Erythroblast (primary cell): ENCODE measurements at regions not wholly inside any gene's neighbourhood (a gene's known extent, or its start where the extent isn't known, plus 50 kb on each side); places are given as distances from the start of the nearest gene placed in this dataset.

ENCODE experiments used
- GATA1 ChIP-seq: IDR thresholded peaks from 2 replicates; pipeline ENCODE4 v1.6.1; 2011; ENCODE audit warnings: low read depth, mild to moderate bottlenecking, control low read depth, low read length, moderate library complexity
- POLR2A ChIP-seq: IDR thresholded peaks from 2 replicates; pipeline ENCODE4 v1.6.1; 2011; ENCODE audit warnings: mild to moderate bottlenecking, low read length

DNA sequence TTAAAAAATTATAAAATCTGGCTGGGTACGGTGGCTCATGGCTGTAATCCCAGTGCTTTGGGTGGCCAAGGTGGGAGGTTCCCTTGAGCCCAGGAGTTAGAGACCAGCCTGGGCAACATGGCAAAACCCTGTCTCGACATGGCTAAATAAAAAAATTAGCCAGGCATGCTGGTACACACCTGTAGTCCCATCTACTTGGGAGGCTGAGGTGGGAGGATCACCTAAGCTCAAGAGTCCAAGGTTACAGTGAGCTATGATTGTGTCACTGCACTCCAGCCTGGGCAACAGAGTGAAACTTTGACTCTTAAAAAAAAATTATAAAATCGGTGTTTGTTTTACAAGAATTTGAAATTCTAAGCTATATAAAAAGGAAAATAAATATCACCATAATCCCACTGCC is 141.8 kb downstream of the SLC38A6 start:
- TF ChIP-seq POLR2A (no peak), GATA1 (no peak)
